HG03039 (cell line): ENCODE measurements at regions not wholly inside any gene's neighbourhood (a gene's known extent, or its start where the extent isn't known, plus 50 kb on each side); places are given as distances from the start of the nearest gene placed in this dataset.

Experiments
- ATAC-seq: cut with Tn5 transposase; IDR thresholded peaks from one replicate; pipeline ENCODE4 v1.9.1; 2021; ENCODE audit warnings: mild to moderate bottlenecking, moderate library complexity; ENCODE audit not compliant: unreplicated experiment

DNA sequence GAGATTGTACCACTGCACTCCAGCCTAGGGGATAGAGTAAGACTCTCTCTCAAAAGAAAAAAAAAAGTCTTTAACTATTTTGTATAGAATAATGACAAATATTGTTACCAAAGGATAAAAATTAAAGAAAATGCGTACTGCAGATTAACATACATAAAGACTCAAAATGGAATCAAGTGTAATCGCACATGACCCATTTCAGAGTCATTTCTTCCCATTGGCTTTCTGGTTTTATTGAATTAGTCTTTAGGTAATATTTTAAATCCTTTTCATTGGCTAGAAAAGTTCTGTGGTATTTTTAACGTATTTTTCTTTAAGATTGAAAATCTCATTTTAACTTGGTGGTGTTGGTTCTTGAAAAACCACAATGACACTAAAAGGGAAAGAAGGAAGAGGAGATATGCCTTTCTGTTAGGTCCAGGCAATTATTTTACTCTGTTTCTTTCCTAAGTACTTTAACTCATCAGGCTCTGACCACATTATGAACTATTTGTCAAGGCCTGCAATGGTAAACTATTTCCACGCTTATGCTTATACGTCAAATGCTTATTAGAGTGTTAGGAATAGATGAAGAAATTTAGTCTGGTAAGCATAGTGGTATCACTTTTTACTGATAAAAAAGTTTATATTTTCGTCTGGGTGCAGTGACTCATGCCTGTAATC lies 52.3 kb downstream of the PLEKHG1 start:
- no peak for ATAC-seq

DNA sequence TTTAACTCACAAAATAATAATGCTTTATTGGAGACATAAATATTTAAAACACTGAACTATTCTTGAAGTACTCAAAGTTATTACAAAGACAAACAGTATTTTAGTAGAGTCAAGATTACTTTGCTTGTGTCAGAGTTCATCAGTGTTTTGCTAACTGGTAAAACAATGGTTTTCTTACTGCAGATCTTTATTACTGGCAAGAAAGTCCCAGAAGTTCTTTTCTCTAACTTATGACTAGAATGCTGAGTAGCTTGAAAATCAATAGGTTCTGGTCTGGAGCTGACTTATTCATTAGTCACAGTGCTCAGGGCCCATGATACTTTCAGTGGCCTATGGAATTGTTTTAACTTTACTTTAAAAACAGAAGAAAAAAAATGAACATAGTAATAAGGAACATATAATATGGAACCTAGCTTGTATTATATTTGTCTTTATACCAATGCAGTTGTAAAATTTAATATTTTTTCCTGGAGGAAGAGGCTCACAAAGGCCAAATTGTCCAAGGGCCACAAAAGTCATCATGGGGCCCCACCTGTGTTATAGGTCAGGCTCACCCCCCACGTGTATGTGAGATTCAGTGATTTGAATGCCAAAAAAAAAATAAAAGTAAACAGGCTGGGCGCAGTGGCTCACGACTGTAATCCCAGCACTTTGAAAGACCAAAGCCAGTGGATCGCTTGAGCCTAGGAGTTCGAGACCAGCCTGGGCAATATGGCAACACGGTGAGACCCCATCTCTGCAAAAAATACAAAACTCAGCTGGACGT lies 53.3 kb downstream of the PLEKHG1 start:
- ATAC-seq: no peak

DNA sequence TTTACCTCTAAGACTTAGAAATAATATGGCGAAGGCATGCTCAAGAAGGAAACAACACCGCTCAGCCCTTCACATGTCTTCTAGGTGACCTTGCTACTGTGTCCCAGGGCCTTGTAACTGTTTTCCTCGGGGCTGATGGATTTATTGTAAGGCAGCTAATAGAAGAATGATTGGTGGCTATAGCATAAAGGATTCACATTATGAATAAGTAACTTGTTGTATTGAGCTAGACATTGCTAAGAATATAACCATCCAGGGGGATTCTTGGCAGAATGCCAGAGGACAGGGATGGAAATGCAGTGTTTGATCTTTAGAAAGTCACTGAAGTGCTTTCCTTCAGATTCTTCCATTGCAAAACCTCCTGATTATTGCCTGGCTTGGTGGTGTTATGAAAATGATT lies 54.9 kb downstream of the PLEKHG1 start:
- ATAC-seq: no peak

DNA sequence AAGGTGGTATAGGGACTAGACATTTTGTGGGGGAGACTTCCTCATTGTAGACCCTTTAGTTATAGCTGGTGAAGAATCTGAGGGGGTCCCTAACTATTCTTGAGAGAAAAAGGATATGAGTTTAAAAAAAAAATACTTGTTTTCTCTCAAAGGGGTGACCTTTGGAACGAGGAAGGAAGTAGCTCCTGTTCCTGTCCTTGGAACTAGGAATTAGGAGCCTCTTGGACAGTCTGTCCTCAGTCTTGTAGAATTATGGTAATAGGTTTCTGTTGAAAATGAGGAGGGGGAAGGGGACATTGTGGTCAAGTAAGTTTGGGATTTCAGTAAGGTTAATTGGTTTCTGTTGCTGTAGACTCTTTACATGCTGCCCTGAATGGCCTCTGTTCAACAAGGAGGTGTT lies 56.5 kb downstream of the PLEKHG1 start:
- no peak for ATAC-seq

DNA sequence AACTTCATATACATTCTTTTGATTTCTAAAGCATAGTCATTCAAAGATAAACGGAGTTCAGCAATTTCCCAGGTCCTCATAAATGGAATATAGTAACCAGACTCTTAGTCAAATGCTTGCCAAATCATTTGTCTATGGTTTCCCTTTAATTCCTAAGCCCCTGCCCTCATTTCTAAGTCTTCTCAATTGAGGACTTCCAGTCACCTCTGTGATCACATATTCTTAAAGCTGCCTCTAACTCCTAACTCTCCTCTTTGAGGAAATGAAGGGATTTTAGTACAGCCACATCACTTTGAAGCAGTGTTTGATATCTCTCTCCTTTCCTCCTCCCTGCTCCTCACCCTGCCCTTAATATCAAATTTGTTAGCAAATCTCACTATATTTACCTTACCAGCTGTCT lies 58.7 kb downstream of the PLEKHG1 start:
- no peak for ATAC-seq

DNA sequence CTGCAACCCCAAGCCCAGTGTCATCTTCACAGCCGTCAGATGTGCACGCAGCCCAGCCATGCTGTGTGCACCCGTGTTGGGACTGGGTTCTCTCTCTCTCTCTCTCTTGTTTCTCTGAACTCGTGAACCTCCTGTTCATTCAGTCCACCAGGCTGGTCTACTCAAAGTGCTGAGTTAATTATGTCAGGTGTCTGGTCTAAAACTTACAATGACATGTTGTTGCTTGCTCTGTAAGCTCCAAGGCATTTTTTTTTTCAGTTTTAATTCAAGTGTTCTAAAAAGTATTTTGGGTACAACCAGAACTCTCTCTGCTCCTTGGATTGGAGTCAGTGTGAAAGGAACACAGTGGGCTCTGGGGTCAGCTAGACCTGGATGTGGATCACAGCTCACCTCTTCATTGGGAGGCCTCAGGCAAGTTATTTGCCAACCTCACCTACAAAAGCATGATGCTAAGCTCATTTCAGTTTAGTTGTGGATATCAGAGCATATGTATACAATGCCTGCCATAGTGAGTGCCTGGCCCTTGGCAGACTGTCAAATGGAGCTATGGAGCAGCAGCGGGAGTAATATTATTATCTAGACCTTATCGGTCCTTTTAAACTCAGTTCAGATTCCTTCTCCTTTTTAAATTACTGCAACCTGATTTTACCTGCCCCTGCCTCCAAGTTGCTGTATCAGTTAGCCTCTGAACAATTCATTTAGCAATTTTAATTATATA lies 59.5 kb downstream of the PLEKHG1 start:
- ATAC-seq: no peak

DNA sequence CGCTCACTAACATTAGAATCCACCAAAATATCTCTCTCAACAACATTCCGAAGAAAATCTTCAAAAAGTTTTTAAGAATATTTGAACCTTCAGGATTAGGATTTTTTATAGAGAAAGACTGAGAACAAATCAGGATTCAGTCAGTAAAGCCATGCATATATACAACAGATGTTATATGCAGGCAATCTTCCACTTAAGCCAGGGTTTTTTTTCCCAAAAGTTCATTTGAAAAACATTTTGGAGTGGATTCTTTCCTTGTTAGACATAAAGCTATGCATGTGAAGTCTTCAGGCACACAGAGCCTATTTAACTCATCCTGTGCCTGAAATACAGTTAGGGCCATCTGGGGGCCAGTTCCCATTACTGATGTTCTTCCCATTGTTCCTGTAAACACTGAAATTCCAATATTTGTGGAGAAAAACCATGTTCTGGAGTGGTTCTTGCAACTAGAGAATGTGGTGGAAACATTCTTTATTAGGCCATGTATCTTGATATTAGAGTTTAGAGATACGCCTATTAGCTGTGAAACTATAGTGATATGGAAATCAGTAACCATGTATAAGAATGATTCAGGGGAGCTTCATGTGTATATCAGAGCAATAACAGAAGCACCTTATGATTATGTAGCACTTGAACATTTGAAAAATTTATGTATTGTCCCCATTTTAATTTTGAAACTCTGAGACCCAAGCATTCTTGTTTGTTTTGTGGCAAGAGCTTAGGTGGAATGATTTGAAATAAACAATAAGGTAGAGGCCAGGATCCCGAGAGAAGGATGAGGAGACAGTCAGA lies 61.7 kb downstream of the PLEKHG1 start:
- ATAC-seq: no peak

DNA sequence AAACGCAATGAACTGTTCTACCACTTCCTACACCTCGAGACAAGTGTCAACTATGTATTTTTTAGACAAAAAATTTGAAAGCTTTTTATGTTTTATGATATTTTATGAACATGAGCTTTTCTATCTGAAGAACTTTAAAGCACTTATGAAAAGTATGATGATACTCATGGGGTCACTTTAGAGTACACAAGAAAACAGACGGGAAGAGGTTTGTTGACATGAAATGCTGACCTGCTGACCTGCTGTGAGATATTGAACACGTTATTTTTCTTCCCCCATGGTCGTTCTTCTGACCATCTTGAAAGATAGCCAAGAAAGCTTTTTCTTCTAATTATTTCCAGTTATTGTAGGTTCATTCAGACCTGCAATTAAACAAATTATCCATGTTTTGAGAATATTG lies 63.1 kb downstream of the PLEKHG1 start:
- ATAC-seq: no peak

DNA sequence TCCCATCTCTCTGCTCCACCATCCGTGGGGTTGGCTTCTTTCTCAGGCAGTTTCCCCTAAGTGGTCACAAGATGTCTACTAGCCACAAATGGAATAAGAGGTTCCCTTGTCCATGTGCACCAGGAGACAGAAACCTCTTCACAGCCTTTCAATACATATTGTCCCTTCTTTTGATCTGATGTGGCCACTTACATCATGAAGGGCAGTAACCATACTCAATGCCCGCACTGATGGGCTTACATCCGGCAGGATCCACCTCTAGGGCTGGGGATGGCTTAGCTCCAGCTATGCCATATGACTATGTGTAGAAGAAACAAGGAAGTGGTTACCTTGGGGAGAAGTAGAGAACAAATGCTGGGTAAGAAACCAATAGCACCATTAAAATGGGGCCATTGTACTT lies 64.4 kb downstream of the PLEKHG1 start:
- no peak for ATAC-seq

DNA sequence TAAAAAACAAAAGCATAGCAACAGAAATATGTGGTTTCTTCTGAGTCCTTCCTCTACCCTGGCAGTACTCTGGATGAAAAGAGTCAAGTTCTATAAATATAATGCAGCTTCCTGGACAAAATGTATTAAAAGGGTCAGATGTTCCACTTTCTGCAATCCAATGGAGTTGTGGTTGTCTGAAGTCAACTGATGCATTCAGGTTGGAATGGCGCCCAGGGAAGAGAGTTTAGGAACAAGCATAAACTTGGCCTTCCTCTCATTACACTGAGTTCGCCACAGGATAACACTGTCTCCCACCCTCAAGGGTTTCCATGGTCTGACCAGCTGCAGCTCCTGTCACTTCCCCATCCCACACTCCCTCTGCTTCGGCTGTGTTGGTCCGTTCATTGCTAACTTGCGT lies 66.4 kb downstream of the PLEKHG1 start:
- ATAC-seq: no peak

DNA sequence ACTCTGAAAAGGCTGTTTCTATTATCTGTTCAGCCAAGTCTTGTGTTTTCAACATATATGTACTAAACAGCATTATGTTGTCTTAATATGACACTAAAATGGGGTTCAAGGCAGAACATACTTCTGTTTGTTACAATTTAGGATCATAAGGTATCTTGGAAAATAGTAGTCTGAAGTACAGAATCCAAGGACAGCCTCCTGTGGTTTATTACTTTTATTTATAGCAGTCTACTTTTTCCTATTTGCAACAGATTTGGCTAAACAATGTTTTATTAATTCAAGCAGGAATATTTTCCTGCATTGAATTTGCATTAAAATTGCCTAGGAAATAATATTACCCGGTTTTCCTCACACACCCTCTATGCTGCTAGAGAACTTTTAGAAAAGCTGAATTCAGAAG lies 67.7 kb downstream of the PLEKHG1 start:
- no peak for ATAC-seq

DNA sequence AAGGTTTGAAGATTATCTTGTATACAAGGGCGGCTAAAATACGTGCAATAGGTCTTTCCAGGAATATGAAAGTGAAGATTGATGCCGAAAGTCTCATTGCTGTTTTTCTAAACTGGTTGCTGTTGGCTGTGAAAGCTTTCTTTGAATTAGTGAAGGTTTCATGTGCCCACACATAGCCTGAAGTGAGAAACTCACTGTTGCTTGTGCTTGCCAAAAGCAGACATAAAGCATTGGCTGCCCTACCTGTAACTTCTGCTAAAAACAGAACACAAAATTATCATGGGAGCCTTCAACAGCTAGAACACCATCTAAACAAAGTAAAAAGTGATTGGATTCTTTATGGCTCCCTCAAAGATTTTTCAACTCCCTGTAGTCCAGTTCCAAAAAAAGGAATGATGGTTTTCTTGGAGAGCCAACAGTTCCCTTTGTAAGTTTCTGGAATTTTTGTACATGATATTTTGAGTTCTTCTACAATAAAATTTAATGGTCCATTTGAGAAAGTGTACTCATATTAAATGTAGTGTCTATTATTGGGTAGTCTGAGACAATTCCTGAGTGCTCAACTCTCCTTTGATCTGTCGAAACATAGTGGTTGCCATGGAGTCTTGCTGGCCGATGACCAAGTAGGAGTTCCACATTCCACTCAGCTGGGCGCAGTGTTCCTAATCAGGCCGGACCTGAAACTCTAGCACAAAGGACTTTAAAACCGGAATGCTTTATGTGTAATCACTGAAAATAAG lies 68.5 kb downstream of the PLEKHG1 start:
- ATAC-seq: no peak

DNA sequence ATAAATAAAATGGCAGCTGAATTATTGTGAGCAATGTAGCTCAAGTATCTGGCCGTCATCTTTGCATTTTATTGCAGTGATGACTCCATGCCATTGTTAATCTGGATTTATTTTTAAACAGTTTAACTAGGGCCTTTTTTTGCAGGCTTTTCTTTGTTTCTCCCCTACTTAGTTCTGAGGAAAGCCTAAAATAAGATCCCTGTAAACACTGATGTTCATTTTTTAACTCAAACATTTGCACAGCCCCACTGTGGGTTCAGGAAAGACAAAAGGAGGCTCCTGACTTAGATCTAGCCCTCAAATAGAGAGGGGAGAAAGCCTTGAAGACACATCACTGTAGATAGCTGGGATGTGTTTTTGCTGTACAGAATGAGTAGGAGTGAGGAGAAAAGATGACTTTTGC lies 69.2 kb downstream of the PLEKHG1 start:
- no peak for ATAC-seq

DNA sequence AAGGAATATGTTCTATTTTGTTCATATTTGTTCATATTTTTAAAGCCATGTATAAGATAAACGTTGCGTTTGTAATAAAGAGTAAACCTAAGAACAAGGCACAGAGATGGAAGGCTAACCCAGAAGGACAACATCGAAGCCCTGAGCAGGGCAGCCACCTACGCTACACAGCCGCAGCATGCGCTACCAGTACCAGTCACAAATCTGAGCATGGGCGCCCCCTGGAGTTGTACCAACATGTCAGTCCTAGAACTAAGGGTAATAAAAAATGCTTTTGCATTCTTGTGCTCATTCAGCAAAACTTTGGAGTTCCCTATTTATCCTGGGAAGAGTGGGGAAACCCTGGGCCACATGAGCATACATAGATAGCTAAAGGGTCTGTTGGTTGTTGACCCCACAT lies 70.6 kb downstream of the PLEKHG1 start:
- ATAC-seq: no peak

DNA sequence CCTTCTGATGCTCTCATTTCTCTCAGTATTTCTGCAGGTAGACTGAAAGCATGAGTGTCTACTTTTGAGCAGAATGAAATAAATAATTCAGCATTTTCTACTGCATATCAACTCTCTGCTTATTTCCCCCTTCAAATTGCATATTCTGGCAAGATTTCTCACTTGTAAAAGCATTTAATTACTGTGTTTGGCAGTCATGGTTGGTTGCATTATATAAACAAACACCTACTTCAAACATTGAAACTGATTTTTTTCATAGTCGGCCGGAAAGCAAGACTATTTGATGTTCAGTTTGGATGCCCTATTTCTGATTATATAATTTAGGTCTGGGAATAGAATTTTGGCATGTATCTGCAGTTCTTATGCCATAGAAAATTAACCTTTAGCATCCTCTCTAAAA lies 73.1 kb downstream of the PLEKHG1 start:
- ATAC-seq: no peak

DNA sequence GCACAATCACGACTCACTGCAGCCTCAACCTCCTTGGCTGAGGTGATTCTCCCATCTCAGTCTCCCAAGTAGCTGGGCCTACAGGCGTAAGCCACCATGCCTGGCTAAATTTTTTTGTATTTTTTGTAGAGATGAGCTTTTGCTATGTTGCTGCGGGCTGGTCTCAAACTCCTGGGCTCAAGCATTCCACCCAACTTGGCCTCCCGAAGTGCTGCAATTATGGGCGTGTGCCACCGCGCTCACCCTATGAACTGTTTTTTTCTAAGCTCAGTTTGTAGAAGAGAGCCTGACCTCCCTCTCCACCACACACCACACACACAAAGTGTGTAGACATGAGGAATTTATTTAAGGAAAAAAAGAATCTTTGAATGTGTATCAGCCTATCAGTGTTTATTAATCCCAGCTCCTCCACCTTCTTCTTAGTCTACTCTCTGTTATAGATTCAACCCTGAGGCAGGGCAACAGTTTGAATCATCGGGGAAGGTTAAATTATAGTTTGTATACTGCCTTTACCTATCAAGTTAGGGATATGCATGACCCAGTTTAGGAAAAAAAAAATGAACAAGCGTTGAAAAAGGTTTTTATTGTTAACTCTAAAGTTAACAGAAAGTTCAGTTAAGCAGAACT lies 74.1 kb downstream of the PLEKHG1 start:
- no peak for ATAC-seq

DNA sequence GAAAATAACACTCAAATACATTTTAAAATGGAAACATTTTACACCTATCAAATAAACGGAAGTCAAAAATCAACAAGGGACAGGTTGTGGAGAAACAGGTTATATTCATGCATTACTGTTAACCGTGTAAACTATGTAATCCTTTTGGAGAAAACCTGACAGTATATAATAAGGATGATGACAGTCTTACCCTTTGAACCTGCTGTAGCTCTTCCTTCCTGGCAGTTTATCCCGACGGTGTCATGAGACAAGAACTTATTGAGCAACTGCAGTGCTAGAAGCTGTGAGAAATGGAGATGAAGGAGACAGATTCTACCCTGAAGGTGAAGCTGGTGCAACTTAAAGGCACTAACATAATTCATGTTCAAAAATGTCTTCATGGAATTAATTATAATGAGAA lies 76.7 kb downstream of the PLEKHG1 start:
- ATAC-seq: no peak

DNA sequence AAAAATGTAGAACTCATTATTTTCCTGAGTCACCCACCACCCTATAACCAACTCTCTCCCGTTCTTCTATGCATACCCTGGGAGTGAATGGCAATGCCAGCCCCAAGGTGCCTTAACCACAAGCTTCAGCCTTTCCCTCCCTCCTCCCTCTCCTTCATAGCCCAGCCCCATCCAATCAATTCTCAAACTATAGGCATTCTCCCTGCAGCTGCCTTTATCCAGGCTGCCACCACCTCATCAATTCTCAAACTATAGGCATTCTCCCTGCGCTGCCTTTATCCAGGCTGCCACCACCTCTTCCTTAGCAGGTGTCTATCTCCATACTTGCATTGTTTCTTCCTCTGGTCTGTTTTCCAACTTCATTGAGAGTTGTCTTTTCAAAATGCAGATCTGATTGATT lies 77.1 kb downstream of the PLEKHG1 start:
- ATAC-seq: no peak

DNA sequence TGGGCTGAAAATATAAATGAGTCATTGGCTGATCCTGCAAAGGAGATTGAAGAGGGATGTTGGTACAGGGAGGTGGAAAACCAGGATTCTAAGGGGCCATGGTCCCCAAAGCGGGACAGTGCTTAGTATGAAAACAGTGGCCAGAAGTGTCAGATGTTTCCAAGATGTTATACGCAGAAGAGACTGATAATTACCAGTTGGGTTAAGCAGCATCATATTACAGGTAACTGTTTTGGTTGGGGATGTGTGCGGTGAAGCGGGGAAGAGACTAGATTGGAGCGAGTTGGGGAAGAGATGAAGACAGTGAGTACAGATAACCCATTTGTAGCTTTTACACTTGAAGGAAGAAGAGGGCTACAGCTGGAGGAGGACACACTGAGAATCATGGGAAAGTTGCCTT lies 80.8 kb downstream of the PLEKHG1 start:
- ATAC-seq: no peak
